HCT116 (cell line): ENCODE measurements at regions not wholly inside any gene's neighbourhood (a gene's known extent, or its start where the extent isn't known, plus 50 kb on each side); places are given as distances from the start of the nearest gene placed in this dataset.
"Not testable (repeated sequence)": the region's sequence is repeated elsewhere in the genome, so short reads cannot be mapped to it uniquely, and the experiment has no call there.

ENCODE experiments used
- ATAC-seq: fragments of 200-7000 bp; cut with Tn5 transposase; 2 replicates; pipeline ENCODE4 v1.9.1; 2020; ENCODE audit warnings: mild to moderate bottlenecking, moderate library complexity
- BruUV-seq: library from RNA; stranded (reverse); fragments of 400-500 nt; replicated peaks from 2 replicates; lab custom pipeline; 2021; lab: Mats Ljungman, UMichigan
- CTCF ChIA-PET: fragments of 300-600 bp; sonication (Branson Sonifier 250); formaldehyde crosslinking; loops from one replicate; lab custom pipeline; 2021; ENCODE audit warnings: antibody characterized with exemption; lab: Charles Lee
- POLR2A ChIA-PET: fragments of 300-600, 350-600 bp; sonication (Branson Sonifier 250); formaldehyde crosslinking; loops from one replicate; lab custom pipeline; 2021; ENCODE audit warnings: antibody characterized with exemption; lab: Charles Lee
- RAD21 ChIA-PET, 2 experiments: fragments of 300-600 bp; sonication (Branson Sonifier 250); formaldehyde crosslinking; loops; one replicate each; lab custom pipeline; 2023; ENCODE audit warnings: low total read pairs in 2 of 2; ENCODE audit not compliant: uncharacterized antibody in 2 of 2, unreplicated experiment in 2 of 2, low non-redundant PET in 1 of 2; lab: Charles Lee
- DNase-seq: peaks from one replicate; pipeline ENCODE4 v3.0.0-alpha.2; 2010; ENCODE audit warnings: low read depth, low spot score
- H2AFZ ChIP-seq: fragments of 200-600 bp; shearing (Covaris generic), sonication (generic); 2 replicates; pipeline ENCODE4 v1.6.1; 2017; ENCODE audit warnings: low read depth, mixed run types, mixed read lengths, antibody characterized with exemption, low read length; ENCODE audit not compliant: poor library complexity, severe bottlenecking
- H3K27ac ChIP-seq: 2 replicates; pipeline ENCODE4 v1.5.1; 2012; ENCODE audit warnings: low read depth, low read length
- H3K27me3 ChIP-seq: fragments of 200-600 bp; sonication (generic); 2 replicates; pipeline ENCODE4 v1.6.1; 2016; ENCODE audit warnings: mixed run types, low read length, mixed read lengths; ENCODE audit not compliant: insufficient read depth
- H3K36me3 ChIP-seq, 2 experiments: fragments of 200-500 bp in 1 of 2; fragments of 200-600 bp in 1 of 2; sonication (Bioruptor generic) in 1 of 2; sonication (generic) in 1 of 2; 2 replicates each; pipeline versions ENCODE4 v1.5.1 to v1.6.1; 2014 to 2016; ENCODE audit warnings: low read length in 2 of 2, inconsistent platforms in 1 of 2, mixed read lengths in 1 of 2, mixed run types in 1 of 2; ENCODE audit not compliant: insufficient read depth in 2 of 2, control insufficient read depth in 1 of 2
- H3K4me1 ChIP-seq, 2 experiments: fragments of 200-600 bp in 1 of 2; sonication (generic) in 1 of 2; 2 replicates each; pipeline versions ENCODE4 v1.5.1 to v1.6.1; 2012 to 2017; ENCODE audit warnings: low read length in 2 of 2, inconsistent platforms in 1 of 2, mild to moderate bottlenecking in 1 of 2, mixed read lengths in 1 of 2, mixed run types in 1 of 2, moderate library complexity in 1 of 2; ENCODE audit not compliant: insufficient read depth in 2 of 2, control insufficient read depth in 1 of 2
- H3K4me2 ChIP-seq: fragments of 200-600 bp; sonication (generic); 2 replicates; pipeline ENCODE4 v1.6.1; 2017; ENCODE audit warnings: mixed run types, low read length, mixed read lengths
- H3K4me3 ChIP-seq, 2 experiments: fragments of 200-600 bp in 1 of 2; sonication (generic) in 1 of 2; replicated peaks in 1 of 2; 2 replicates each; pipeline ENCODE4 v1.5.1; 2011 to 2016; ENCODE audit warnings: low read length in 2 of 2, control low read depth in 1 of 2, low read depth in 1 of 2, mild to moderate bottlenecking in 1 of 2, mixed read lengths in 1 of 2, mixed run types in 1 of 2
- H3K79me2 ChIP-seq: fragments of 200-600 bp; sonication (generic); 2 replicates; pipeline ENCODE4 v1.6.1; 2017; ENCODE audit warnings: mild to moderate bottlenecking, mixed run types, low read length, moderate library complexity, mixed read lengths; ENCODE audit not compliant: insufficient read depth
- H3K9ac ChIP-seq: fragments of 200-600 bp; sonication (generic); 2 replicates; pipeline ENCODE4 v1.6.1; 2016; ENCODE audit warnings: low read length, mixed read lengths
- H3K9me2 ChIP-seq: fragments of 200-600 bp; sonication (generic), shearing (Covaris generic); 2 replicates; pipeline ENCODE4 v1.6.1; 2017; ENCODE audit warnings: mixed run types, mild to moderate bottlenecking, moderate library complexity; ENCODE audit not compliant: insufficient read depth
- H3K9me3 ChIP-seq, 2 experiments: fragments of 200-500 bp in 1 of 2; fragments of 200-600 bp in 1 of 2; sonication (Bioruptor generic) in 1 of 2; sonication (generic) in 1 of 2; 2 replicates each; pipeline ENCODE4 v1.6.1; 2014 to 2017; ENCODE audit warnings: low read length in 2 of 2, mixed read lengths in 2 of 2, inconsistent platforms in 1 of 2, low read depth in 1 of 2, mild to moderate bottlenecking in 1 of 2, mixed run types in 1 of 2, moderate library complexity in 1 of 2; ENCODE audit not compliant: control insufficient read depth in 1 of 2, insufficient read depth in 1 of 2
- H4K20me1 ChIP-seq: fragments of 200-600 bp; sonication (generic), shearing (Covaris generic); 2 replicates; pipeline ENCODE4 v1.6.1; 2017; ENCODE audit warnings: mixed run types, mild to moderate bottlenecking, moderate library complexity; ENCODE audit not compliant: insufficient read depth
- ATF3 ChIP-seq: IDR thresholded peaks from 2 replicates; pipeline ENCODE4 v1.6.1; 2012
- EZH2 ChIP-seq: fragments of 200-600 bp; sonication (generic); IDR thresholded peaks from 2 replicates; pipeline ENCODE4 v1.6.1; 2017; ENCODE audit warnings: antibody characterized with exemption, mixed run types
- FOSL1 ChIP-seq: IDR thresholded peaks from 2 replicates; pipeline ENCODE4 v1.6.1; 2012; ENCODE audit warnings: low read depth
- RAD21 ChIP-seq: IDR thresholded peaks from 2 replicates; pipeline ENCODE4 v1.6.1; 2012; ENCODE audit warnings: low read depth, mild to moderate bottlenecking
- TCF7L2 ChIP-seq: IDR thresholded peaks from 2 replicates; pipeline ENCODE4 v1.7.0; 2011; ENCODE audit warnings: borderline replicate concordance, inconsistent platforms; ENCODE audit not compliant: insufficient read depth, insufficient read length; ENCODE audit errors: extremely low read depth
- intact Hi-C: fragments of 100-400 bp; cut with micrococcal nuclease; formaldehyde crosslinking; loops from 2 replicates; pipeline ENCODE4 v1.10.0; 2022
- TF ChIP-seq, protein P1 (sequence below), 3 experiments: fragments of 200-600 bp in 1 of 3; sonication (generic) in 1 of 3; IDR thresholded peaks in 2 of 3; conservative IDR thresholded peaks in 1 of 3; 2 replicates each; pipeline ENCODE4 v1.5.1; 2012 to 2017; ENCODE audit warnings: low read depth in 2 of 3, low read length in 2 of 3, antibody characterized with exemption in 1 of 3, borderline replicate concordance in 1 of 3, control low read depth in 1 of 3, mild to moderate bottlenecking in 1 of 3, mixed read lengths in 1 of 3, mixed run types in 1 of 3, moderate library complexity in 1 of 3; ENCODE audit not compliant: insufficient read depth in 1 of 3
- TF ChIP-seq, protein P2 (sequence below): IDR thresholded peaks from 2 replicates; pipeline ENCODE4 v1.6.1; 2011; ENCODE audit warnings: mild to moderate bottlenecking, low read length, moderate library complexity; ENCODE audit not compliant: insufficient replicate concordance; ENCODE audit errors: extremely low read depth
- TF ChIP-seq, protein P3 (sequence below): IDR thresholded peaks from 2 replicates; pipeline ENCODE4 v1.6.1; 2012

- Histone ChIP-seq H3K27ac (no peak overlapping the region), H3K9me2 (no peaks in the 10 kb centered on the region), H3K9ac (no peak overlapping the region), H3K4me1 (no peaks in the 10 kb centered on the region), H2AFZ (no peak overlapping the region), H3K27me3 (no peaks in the 10 kb centered on the region), H3K79me2 (no peaks in the 10 kb centered on the region), H3K36me3 (no peaks in the 10 kb centered on the region), H4K20me1 (no peaks in the 10 kb centered on the region), H3K4me2 (no peak overlapping the region), H3K4me3 (no peak overlapping the region), H3K9me3 (no peaks in the 10 kb centered on the region)
- ChIA-PET POLR2A (no interaction called here), RAD21 (no interaction called here), CTCF (interaction anchor here (1.4 kb wide), 1 partner anchor 238 kb away, joined by 5 read pairs; no protein-coding TSS in a partner anchor)
- ATAC-seq = peak; percentile 92
- TF ChIP-seq ATF3 = no peak
- no peak for TF ChIP-seq TCF7L2
- no peak for TF ChIP-seq EZH2
- no peak for TF ChIP-seq FOSL1
- TF ChIP-seq, protein P1, sequence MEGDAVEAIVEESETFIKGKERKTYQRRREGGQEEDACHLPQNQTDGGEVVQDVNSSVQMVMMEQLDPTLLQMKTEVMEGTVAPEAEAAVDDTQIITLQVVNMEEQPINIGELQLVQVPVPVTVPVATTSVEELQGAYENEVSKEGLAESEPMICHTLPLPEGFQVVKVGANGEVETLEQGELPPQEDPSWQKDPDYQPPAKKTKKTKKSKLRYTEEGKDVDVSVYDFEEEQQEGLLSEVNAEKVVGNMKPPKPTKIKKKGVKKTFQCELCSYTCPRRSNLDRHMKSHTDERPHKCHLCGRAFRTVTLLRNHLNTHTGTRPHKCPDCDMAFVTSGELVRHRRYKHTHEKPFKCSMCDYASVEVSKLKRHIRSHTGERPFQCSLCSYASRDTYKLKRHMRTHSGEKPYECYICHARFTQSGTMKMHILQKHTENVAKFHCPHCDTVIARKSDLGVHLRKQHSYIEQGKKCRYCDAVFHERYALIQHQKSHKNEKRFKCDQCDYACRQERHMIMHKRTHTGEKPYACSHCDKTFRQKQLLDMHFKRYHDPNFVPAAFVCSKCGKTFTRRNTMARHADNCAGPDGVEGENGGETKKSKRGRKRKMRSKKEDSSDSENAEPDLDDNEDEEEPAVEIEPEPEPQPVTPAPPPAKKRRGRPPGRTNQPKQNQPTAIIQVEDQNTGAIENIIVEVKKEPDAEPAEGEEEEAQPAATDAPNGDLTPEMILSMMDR (IDR thresholded peaks at IDR 0.05 in 2 of 3, conservative IDR thresholded peaks at IDR 0.05 in 1 of 3; ENCODE audit: borderline replicate concordance in 1 of 3, insufficient read depth in 1 of 3, low read depth in 2 of 3, low read length in 2 of 3) = peak; percentile 29 to 58 (median 50); a peak in 4 of 6 replicates
- TF ChIP-seq, protein P2, sequence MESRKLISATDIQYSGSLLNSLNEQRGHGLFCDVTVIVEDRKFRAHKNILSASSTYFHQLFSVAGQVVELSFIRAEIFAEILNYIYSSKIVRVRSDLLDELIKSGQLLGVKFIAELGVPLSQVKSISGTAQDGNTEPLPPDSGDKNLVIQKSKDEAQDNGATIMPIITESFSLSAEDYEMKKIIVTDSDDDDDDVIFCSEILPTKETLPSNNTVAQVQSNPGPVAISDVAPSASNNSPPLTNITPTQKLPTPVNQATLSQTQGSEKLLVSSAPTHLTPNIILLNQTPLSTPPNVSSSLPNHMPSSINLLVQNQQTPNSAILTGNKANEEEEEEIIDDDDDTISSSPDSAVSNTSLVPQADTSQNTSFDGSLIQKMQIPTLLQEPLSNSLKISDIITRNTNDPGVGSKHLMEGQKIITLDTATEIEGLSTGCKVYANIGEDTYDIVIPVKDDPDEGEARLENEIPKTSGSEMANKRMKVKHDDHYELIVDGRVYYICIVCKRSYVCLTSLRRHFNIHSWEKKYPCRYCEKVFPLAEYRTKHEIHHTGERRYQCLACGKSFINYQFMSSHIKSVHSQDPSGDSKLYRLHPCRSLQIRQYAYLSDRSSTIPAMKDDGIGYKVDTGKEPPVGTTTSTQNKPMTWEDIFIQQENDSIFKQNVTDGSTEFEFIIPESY = no peak
- TF ChIP-seq, protein P3, sequence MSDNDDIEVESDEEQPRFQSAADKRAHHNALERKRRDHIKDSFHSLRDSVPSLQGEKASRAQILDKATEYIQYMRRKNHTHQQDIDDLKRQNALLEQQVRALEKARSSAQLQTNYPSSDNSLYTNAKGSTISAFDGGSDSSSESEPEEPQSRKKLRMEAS = no peak
- TF ChIP-seq RAD21 = peak; percentile 54
- intact Hi-C loops = loop anchor here (5.0 kb wide), 1 partner anchor 237 kb away; the partner anchor contains the start of gene SFRP2
- BruUV-seq = no TSS peak
- DNase-seq = no peak
These were observed 235.3 kb upstream of the SFRP2 start for GRCh38 chr4:154024097-154024694.

DNA sequence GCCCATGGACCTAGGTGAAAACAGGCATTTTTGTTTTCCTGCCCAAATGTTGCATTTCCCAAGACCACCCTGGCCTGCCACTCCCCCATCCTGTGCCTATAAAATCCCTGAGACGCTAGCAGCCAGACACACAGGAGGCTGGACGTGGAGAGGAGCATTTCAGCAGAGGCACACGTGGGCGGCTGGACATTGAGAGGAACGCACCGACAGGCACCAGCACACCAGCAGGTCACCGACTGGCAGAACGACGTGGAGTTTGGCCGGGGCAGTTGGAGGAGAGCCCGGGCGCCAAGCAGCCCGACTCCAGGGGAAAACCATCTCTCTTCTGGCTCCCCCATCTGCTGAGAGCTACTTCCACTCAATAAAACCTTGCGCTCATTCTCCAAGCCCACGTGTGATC lies 234.8 kb upstream of the SFRP2 start:
- RAD21 ChIA-PET = not testable (repeated sequence)

More for the DNA sequence above, 234.8 kb upstream of the SFRP2 start:
- H3K9ac ChIP-seq, POLR2A ChIA-PET, H3K4me2 ChIP-seq, H3K9me2 ChIP-seq, H2AFZ ChIP-seq, BruUV-seq, DNase-seq, H3K27ac ChIP-seq, H3K9me3 ChIP-seq, H3K4me1 ChIP-seq, H3K36me3 ChIP-seq, H4K20me1 ChIP-seq, ATAC-seq, H3K27me3 ChIP-seq, H3K4me3 ChIP-seq, H3K79me2 ChIP-seq: not testable (repeated sequence)
- CTCF ChIA-PET = interaction anchor here (1.4 kb wide), 1 partner anchor 238 kb away, joined by 5 read pairs; no protein-coding TSS in a partner anchor
- intact Hi-C loops = loop anchor here (5.0 kb wide), 1 partner anchor 236 kb away; the partner anchor contains the start of gene SFRP2
